Fibroblast of pulmonary artery (primary cell): ENCODE measurements at regions not wholly inside any gene's neighbourhood (a gene's known extent, or its start where the extent isn't known, plus 50 kb on each side); places are given as distances from the start of the nearest gene placed in this dataset.
"Not testable (repeated sequence)": the region's sequence is repeated elsewhere in the genome, so short reads cannot be mapped to it uniquely, and the experiment has no call there.

ENCODE experiments used
- DNase-seq: peaks from one replicate; pipeline ENCODE4 v3.0.0-alpha.2; 2010; ENCODE audit warnings: low read depth
- H3K4me3 ChIP-seq: replicated peaks from 2 replicates; pipeline ENCODE4 v1.5.1; 2011; ENCODE audit warnings: low read depth, mild to moderate bottlenecking, control low read depth, low read length, moderate library complexity
- CTCF ChIP-seq: IDR thresholded peaks from 2 replicates; pipeline ENCODE4 v1.5.1; 2011; ENCODE audit warnings: mild to moderate bottlenecking, control low read depth, low read length, inconsistent platforms; ENCODE audit errors: missing control alignments

- DNase-seq, result no peak
- no peak overlapping the region for H3K4me3 ChIP-seq
- TF ChIP-seq CTCF, result no peak
Observed at GRCh38 chr19:29154163-29154562, 58.8 kb downstream of the UQCRFS1 start.

- no peak for TF ChIP-seq CTCF
- no peak overlapping the region for H3K4me3 ChIP-seq
- DNase-seq, result no peak
Observed at GRCh38 chr19:29145756-29146155, 67.2 kb downstream of the UQCRFS1 start.

- TF ChIP-seq CTCF, result no peak
- H3K4me3 ChIP-seq, result no peak overlapping the region
- DNase-seq, result no peak
Observed at GRCh38 chr19:29143183-29143582, 69.8 kb downstream of the UQCRFS1 start.

- DNase-seq, result no peak
- H3K4me3 ChIP-seq, result no peak overlapping the region
Observed at GRCh38 chr19:29139227-29139626, 73.7 kb downstream of the UQCRFS1 start.

GRCh38 chr19:29138206-29138605 is 74.7 kb downstream of the UQCRFS1 start:
- H3K4me3 ChIP-seq, DNase-seq: not testable (repeated sequence)

More at GRCh38 chr19:29139227-29139626, 73.7 kb downstream of the UQCRFS1 start:
- no peak for TF ChIP-seq CTCF

GRCh38 chr19:29131456-29131855 is 81.5 kb downstream of the UQCRFS1 start:
- no peak overlapping the region for H3K4me3 ChIP-seq
- no peak for TF ChIP-seq CTCF
- DNase-seq, result no peak

GRCh38 chr19:29129148-29129547 is 83.8 kb downstream of the UQCRFS1 start:
- H3K4me3 ChIP-seq, result no peak overlapping the region
- no peak for DNase-seq
- TF ChIP-seq CTCF, result no peak

GRCh38 chr19:29128203-29128602 is 84.7 kb downstream of the UQCRFS1 start:
- H3K4me3 ChIP-seq, result no peak overlapping the region
- no peak for DNase-seq
- no peak for TF ChIP-seq CTCF
